ENCODE measurements at regions not wholly inside any gene's neighbourhood (a gene's known extent, or its start where the extent isn't known, plus 50 kb on each side); places are given as distances from the start of the nearest gene placed in this dataset.

GRCh38 chr4:17170131-17170530 is 271.7 kb upstream of the LDB2 start:
- Histone ChIP-seq H3K4me3 (ENCODE audit: low read length) (no peak overlapping the region), H3K4me1 (ENCODE audit: insufficient read depth, low read length) (peaks cover 27% of the 10 kb centered on the region), H3K27ac (ENCODE audit: low read depth, low read length) (no peak overlapping the region), H3K9ac (ENCODE audit: low read depth, low read length) (no peak overlapping the region), H3K27me3 (ENCODE audit: insufficient read depth, low read length) (peaks cover 10% of the 10 kb centered on the region; the same call in 1 of the 2 replicates), H3K9me3 (ENCODE audit: insufficient read depth, low read depth, low read length) (no peaks in the 10 kb centered on the region), H3K36me3 (ENCODE audit: insufficient read depth, low read length) (no peaks in the 10 kb centered on the region)
- WGBS: 90% methylated on average over 2 of the region's 2 CpGs

GRCh38 chr4:17169699-17170098 is 271.3 kb upstream of the LDB2 start:
- Histone ChIP-seq H3K36me3 (ENCODE audit: insufficient read depth, low read length) (no peaks in the 10 kb centered on the region), H3K4me3 (ENCODE audit: low read length) (no peak overlapping the region), H3K9ac (ENCODE audit: low read depth, low read length) (no peak overlapping the region), H3K27me3 (ENCODE audit: insufficient read depth, low read length) (peaks cover 10% of the 10 kb centered on the region; the same call in 1 of the 2 replicates), H3K4me1 (ENCODE audit: insufficient read depth, low read length) (peaks cover 27% of the 10 kb centered on the region), H3K27ac (ENCODE audit: low read depth, low read length) (no peak overlapping the region), H3K9me3 (ENCODE audit: insufficient read depth, low read depth, low read length) (no peaks in the 10 kb centered on the region)
- WGBS: 95% methylated on average over 1 of the region's 1 CpG

GRCh38 chr4:17168571-17168970 is 270.1 kb upstream of the LDB2 start:
- Histone ChIP-seq H3K4me1 (ENCODE audit: insufficient read depth, low read length) (peaks cover 27% of the 10 kb centered on the region), H3K4me3 (ENCODE audit: low read length) (no peak overlapping the region; the same call in 1 of the 2 replicates), H3K9ac (ENCODE audit: low read depth, low read length) (no peak overlapping the region), H3K27ac (ENCODE audit: low read depth, low read length) (no peak overlapping the region), H3K36me3 (ENCODE audit: insufficient read depth, low read length) (no peaks in the 10 kb centered on the region), H3K27me3 (ENCODE audit: insufficient read depth, low read length) (peaks cover 10% of the 10 kb centered on the region; the same call in 1 of the 2 replicates), H3K9me3 (ENCODE audit: insufficient read depth, low read depth, low read length) (no peaks in the 10 kb centered on the region)
- WGBS: 67% methylated on average over 1 of the region's 1 CpG

GRCh38 chr4:17166954-17167353 is 268.5 kb upstream of the LDB2 start:
- Histone ChIP-seq H3K4me1 (ENCODE audit: insufficient read depth, low read length) (peaks cover 27% of the 10 kb centered on the region), H3K27ac (ENCODE audit: low read depth, low read length) (no peak overlapping the region), H3K36me3 (ENCODE audit: insufficient read depth, low read length) (no peaks in the 10 kb centered on the region), H3K27me3 (ENCODE audit: insufficient read depth, low read length) (peaks cover 10% of the 10 kb centered on the region; the same call in 1 of the 2 replicates), H3K9me3 (ENCODE audit: insufficient read depth, low read depth, low read length) (no peaks in the 10 kb centered on the region), H3K9ac (ENCODE audit: low read depth, low read length) (no peak overlapping the region), H3K4me3 (ENCODE audit: low read length) (no peak overlapping the region)
- 82% methylated on average over 4 of the region's 5 CpGs for WGBS

GRCh38 chr4:17165286-17165685 is 266.8 kb upstream of the LDB2 start:
- WGBS: 95% methylated on average over 1 of the region's 1 CpG
- Histone ChIP-seq H3K9me3 (ENCODE audit: insufficient read depth, low read depth, low read length) (no peaks in the 10 kb centered on the region), H3K27ac (ENCODE audit: low read depth, low read length) (no peak overlapping the region), H3K27me3 (ENCODE audit: insufficient read depth, low read length) (peaks cover 10% of the 10 kb centered on the region; the same call in 1 of the 2 replicates), H3K9ac (ENCODE audit: low read depth, low read length) (no peak overlapping the region), H3K4me3 (ENCODE audit: low read length) (no peak overlapping the region), H3K4me1 (ENCODE audit: insufficient read depth, low read length) (peaks cover 27% of the 10 kb centered on the region), H3K36me3 (ENCODE audit: insufficient read depth, low read length) (no peaks in the 10 kb centered on the region)

- Histone ChIP-seq H3K4me3 (ENCODE audit: low read length) (no peak overlapping the region), H3K9ac (ENCODE audit: low read depth, low read length) (no peak overlapping the region), H3K36me3 (ENCODE audit: insufficient read depth, low read length) (no peaks in the 10 kb centered on the region), H3K4me1 (ENCODE audit: insufficient read depth, low read length) (peaks cover 21% of the 10 kb centered on the region), H3K9me3 (ENCODE audit: insufficient read depth, low read depth, low read length) (no peaks in the 10 kb centered on the region), H3K27me3 (ENCODE audit: insufficient read depth, low read length) (peaks cover 10% of the 10 kb centered on the region; the same call in 1 of the 2 replicates), H3K27ac (ENCODE audit: low read depth, low read length) (no peak overlapping the region)
- 100% methylated on average over 2 of the region's 2 CpGs for WGBS
Measured at GRCh38 chr4:17164666-17165065, 266.2 kb upstream of the LDB2 start.

- 87% methylated on average over 3 of the region's 3 CpGs for WGBS
- Histone ChIP-seq H3K4me3 (ENCODE audit: low read length) (no peak overlapping the region), H3K9me3 (ENCODE audit: insufficient read depth, low read depth, low read length) (no peaks in the 10 kb centered on the region)
Measured at GRCh38 chr4:17163156-17163771, 264.8 kb upstream of the LDB2 start.

GRCh38 chr4:17157304-17157703 is 258.9 kb upstream of the LDB2 start:
- H3K36me3 ChIP-seq (ENCODE audit: insufficient read depth, low read length): no peaks in the 10 kb centered on the region
- 93% methylated on average over 3 of the region's 4 CpGs for WGBS
- H3K4me1 ChIP-seq (ENCODE audit: insufficient read depth, low read length): peaks cover 16% of the 10 kb centered on the region; the same call in 1 of the 2 replicates
- no peak overlapping the region for H3K9ac ChIP-seq (ENCODE audit: low read depth, low read length)
- no peaks in the 10 kb centered on the region for H3K9me3 ChIP-seq (ENCODE audit: insufficient read depth, low read depth, low read length)
- no peak overlapping the region for H3K27ac ChIP-seq (ENCODE audit: low read depth, low read length)
- H3K4me3 ChIP-seq (ENCODE audit: low read length): no peak overlapping the region
- no peaks in the 10 kb centered on the region for H3K27me3 ChIP-seq (ENCODE audit: insufficient read depth, low read length)

More at GRCh38 chr4:17163156-17163771, 264.8 kb upstream of the LDB2 start:
- Histone ChIP-seq H3K27ac (ENCODE audit: low read depth, low read length) (no peak overlapping the region), H3K9ac (ENCODE audit: low read depth, low read length) (no peak overlapping the region), H3K36me3 (ENCODE audit: insufficient read depth, low read length) (no peaks in the 10 kb centered on the region), H3K4me1 (ENCODE audit: insufficient read depth, low read length) (peaks cover 8% of the 10 kb centered on the region), H3K27me3 (ENCODE audit: insufficient read depth, low read length) (peaks cover 10% of the 10 kb centered on the region; the same call in 1 of the 2 replicates)

GRCh38 chr4:17155486-17155885 is 257.0 kb upstream of the LDB2 start:
- no peak overlapping the region for H3K27ac ChIP-seq (ENCODE audit: low read depth, low read length)
- no peak overlapping the region for H3K4me3 ChIP-seq (ENCODE audit: low read length)
- H3K9ac ChIP-seq (ENCODE audit: low read depth, low read length): no peak overlapping the region
- peaks cover 17% of the 10 kb centered on the region; the same call in 1 of the 2 replicates for H3K4me1 ChIP-seq (ENCODE audit: insufficient read depth, low read length)
- no peaks in the 10 kb centered on the region for H3K36me3 ChIP-seq (ENCODE audit: insufficient read depth, low read length)
- H3K27me3 ChIP-seq (ENCODE audit: insufficient read depth, low read length): no peaks in the 10 kb centered on the region
- no peaks in the 10 kb centered on the region for H3K9me3 ChIP-seq (ENCODE audit: insufficient read depth, low read depth, low read length)

GRCh38 chr4:17153572-17153971 is 255.1 kb upstream of the LDB2 start:
- 93% methylated on average over 6 of the region's 6 CpGs for WGBS
- H3K36me3 ChIP-seq (ENCODE audit: insufficient read depth, low read length): no peaks in the 10 kb centered on the region
- H3K27ac ChIP-seq (ENCODE audit: low read depth, low read length): no peak overlapping the region
- no peak overlapping the region for H3K4me3 ChIP-seq (ENCODE audit: low read length)
- no peaks in the 10 kb centered on the region for H3K9me3 ChIP-seq (ENCODE audit: insufficient read depth, low read depth, low read length)
- H3K9ac ChIP-seq (ENCODE audit: low read depth, low read length): no peak overlapping the region
- H3K27me3 ChIP-seq (ENCODE audit: insufficient read depth, low read length): no peaks in the 10 kb centered on the region
- peaks cover 18% of the 10 kb centered on the region; the same call in 1 of the 2 replicates for H3K4me1 ChIP-seq (ENCODE audit: insufficient read depth, low read length)

- Histone ChIP-seq H3K9ac (ENCODE audit: low read depth, low read length) (no peak overlapping the region), H3K4me1 (ENCODE audit: insufficient read depth, low read length) (peaks cover 18% of the 10 kb centered on the region; the same call in 1 of the 2 replicates), H3K36me3 (ENCODE audit: insufficient read depth, low read length) (no peaks in the 10 kb centered on the region), H3K4me3 (ENCODE audit: low read length) (no peak overlapping the region), H3K27ac (ENCODE audit: low read depth, low read length) (no peak overlapping the region), H3K9me3 (ENCODE audit: insufficient read depth, low read depth, low read length) (no peaks in the 10 kb centered on the region), H3K27me3 (ENCODE audit: insufficient read depth, low read length) (no peaks in the 10 kb centered on the region)
- WGBS: 80% methylated on average over 6 of the region's 6 CpGs
Measured at GRCh38 chr4:17152941-17153540, 254.6 kb upstream of the LDB2 start.
